SIG-M5 (cell line): ENCODE measurements at regions not wholly inside any gene's neighbourhood (a gene's known extent, or its start where the extent isn't known, plus 50 kb on each side); places are given as distances from the start of the nearest gene placed in this dataset.
A peak's percentile ranks its signal among the peaks of the same experiment; 100 is the strongest.

Experiments
- DNase-seq: peaks from one replicate; lab custom pipeline; 2025; lab: John Stamatoyannopoulos, UW

DNA sequence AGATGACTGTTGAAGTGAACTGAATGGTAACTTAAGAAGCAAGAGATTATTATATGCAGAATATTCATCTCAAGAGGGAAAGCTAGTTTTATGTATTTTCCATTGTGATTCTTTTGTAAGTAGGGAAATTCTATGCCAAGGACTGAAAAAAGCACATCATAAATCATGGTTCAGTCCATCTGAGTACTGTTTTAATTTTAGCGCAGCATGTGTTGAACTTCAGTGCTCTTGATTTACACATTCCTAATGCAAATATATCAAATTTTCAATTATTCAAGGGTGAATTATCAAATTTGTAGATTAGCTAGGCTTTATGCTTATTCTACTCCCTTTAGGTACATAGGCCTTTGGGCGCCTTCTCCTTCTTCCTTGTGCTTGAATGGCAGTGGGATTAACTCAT lies 50.3 kb upstream of the TCF12 start:
- no peak for DNase-seq

GRCh38 chr15:56866803-56867202 lies 51.6 kb upstream of the TCF12 start:
- DNase-seq = no peak

- DNase-seq = no peak
Observed at GRCh38 chr15:56857828-56858227, 60.6 kb upstream of the TCF12 start.

GRCh38 chr15:56856934-56857333 lies 61.5 kb upstream of the TCF12 start:
- DNase-seq = no peak

DNA sequence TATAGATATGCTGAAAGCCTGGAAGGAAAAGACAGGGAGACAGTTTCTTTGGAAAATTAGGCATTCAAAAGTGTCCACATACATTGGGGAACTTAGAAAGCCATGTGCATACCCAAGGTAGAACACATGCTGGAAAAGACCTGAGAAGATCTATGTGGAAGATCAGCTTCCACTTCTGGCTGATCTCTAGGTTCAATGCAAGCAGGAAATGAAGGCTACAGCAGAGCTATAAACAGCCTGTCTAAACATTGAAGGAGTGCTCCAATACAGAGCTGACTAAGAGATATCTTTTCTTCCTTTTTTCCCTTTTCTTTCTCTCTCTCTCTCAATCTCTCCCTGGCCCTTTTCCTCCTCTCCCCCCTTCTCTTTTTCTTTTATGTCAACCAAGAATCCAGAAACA lies 73.6 kb upstream of the TCF12 start:
- DNase-seq = no peak

GRCh38 chr15:56844471-56844870 lies 74.0 kb upstream of the TCF12 start:
- no peak for DNase-seq

DNA sequence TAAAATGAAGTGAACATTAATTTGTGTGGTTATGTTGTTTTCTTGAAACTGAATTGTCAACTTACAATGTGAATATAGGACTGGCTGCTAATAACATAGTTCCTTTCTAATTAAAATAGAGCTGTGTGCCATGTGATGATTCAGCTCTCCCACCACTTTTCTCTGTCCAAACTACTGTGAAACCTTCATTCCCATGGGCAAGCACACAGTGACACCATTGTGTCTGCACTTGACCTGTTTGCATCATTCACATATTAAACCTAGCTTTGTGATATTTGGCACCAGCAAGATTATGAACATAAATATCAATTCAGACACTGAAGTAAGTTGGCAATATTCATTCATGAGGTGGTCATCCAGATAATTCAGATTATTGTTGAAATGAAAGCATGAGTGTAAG lies 78.8 kb upstream of the TCF12 start:
- DNase-seq = no peak

DNA sequence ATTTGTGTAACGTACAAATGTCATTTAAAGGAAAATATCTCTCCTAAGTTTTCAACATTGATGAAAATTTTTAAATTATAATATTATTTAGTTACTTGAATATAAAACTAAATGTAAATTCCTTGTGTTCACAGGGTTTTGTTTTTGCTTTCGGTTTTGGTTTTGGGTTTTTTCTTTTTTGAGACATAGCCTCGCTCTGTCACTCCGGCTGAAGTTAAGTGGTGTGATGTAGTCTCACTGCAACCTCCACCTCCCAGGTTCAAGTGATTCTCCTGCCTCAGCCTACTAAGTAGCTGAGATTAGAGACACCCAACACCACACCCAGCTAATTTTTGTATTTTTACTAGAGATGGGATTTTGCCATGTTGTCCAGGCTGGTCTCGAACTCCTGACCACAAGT lies 79.3 kb upstream of the TCF12 start:
- no peak for DNase-seq

- no peak for DNase-seq
Observed at GRCh38 chr15:56838085-56838484, 80.4 kb upstream of the TCF12 start.

GRCh38 chr15:56837273-56837672 lies 81.2 kb upstream of the TCF12 start:
- DNase-seq = no peak

DNA sequence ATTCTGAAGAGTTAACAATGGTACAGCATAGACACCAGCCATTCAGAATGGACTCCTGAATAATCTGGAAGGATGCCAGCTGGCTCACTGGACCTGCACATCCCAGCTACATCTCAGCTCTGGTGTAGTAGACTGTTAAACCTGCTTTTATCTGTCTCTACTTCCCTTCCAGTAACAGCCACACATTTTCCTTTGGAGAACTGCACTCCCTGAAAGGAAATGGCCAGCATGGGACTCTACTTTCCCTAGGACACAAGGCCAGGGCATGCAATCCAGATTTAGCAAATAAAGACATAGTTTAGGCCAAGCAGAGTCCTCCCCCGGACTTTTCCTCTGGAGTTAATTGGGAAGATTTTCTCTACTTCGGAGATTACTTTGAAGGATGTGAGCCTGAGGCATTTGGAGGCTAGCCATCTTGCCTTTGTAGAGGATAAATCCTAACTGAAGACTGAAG lies 82.7 kb upstream of the TCF12 start:
- no peak for DNase-seq

DNA sequence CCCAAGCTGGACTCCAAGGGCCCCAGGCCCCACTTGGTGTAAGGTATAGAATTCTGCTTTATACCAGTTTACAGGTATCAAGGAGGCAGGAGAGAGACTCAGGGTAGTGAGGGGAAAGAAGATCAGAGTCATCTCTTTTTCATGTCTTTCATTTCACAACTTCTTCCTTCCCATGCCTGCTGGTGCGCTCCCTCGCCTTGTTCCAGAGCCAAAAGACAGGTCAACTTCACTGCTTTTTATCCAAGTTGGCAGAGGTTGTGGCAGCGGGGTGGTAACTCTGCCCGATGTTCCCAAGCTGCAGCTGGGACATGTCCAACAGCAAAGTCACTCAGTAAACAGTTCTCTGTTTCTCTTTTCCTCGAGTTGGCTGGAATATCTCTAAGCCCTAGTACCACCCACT lies 86.3 kb upstream of the TCF12 start:
- DNase-seq = no peak

GRCh38 chr15:56831467-56832005 lies 86.9 kb upstream of the TCF12 start:
- no peak for DNase-seq

GRCh38 chr15:56824175-56824574 lies 90.9 kb upstream of the ZNF280D start:
- no peak for DNase-seq

DNA sequence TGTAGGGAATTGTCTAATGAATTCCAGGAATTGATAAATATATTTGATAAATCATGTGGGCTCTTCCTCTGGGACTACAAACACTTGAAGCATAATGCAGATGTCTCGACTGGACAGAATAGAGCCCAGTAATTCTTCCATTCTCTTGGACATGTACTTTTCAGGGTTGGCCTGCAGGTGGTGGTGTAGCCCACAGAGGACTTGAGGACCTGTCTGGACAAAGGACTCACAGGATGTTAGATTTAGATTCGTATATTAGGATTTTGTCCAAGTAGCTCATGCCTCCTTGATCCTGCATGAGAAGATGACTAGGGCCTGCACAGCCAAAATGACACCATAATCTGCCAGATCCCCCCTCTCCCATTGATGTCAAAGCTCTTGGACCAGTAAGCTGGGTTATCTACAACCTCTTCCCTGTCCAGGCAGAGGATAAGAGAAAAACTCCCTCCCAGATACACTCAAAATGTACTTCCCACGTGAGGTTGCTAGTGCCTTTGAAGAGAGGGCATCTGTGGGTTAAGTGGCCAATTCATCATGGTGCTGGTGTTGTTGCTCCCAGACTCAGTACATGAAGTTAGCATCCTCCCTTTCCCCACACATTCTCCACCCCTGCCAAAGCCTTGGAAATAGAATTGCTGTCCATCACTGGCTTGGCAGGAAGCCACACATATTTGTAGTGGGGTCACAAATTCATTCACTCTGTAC lies 88.6 kb upstream of the ZNF280D start:
- no peak for DNase-seq

DNA sequence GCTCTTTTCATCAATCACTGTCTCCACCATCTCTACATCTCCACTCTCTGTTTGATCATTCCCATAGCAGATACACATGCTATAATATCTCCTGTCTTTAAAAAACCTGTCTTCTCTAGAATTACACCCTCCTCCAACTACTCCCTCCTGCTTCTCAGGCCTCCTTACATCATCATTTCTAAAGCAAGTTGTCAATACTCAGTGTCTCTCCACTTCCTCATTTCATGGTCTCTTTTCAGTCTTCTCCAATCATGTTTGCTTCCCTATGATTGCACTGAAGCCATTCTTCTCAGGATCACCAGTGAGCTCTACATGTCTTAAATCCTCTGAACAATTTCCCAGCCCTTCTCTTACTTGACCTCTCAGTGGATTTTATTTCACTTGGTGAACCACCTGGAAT lies 87.0 kb upstream of the ZNF280D start:
- DNase-seq = peak; percentile 49

DNA sequence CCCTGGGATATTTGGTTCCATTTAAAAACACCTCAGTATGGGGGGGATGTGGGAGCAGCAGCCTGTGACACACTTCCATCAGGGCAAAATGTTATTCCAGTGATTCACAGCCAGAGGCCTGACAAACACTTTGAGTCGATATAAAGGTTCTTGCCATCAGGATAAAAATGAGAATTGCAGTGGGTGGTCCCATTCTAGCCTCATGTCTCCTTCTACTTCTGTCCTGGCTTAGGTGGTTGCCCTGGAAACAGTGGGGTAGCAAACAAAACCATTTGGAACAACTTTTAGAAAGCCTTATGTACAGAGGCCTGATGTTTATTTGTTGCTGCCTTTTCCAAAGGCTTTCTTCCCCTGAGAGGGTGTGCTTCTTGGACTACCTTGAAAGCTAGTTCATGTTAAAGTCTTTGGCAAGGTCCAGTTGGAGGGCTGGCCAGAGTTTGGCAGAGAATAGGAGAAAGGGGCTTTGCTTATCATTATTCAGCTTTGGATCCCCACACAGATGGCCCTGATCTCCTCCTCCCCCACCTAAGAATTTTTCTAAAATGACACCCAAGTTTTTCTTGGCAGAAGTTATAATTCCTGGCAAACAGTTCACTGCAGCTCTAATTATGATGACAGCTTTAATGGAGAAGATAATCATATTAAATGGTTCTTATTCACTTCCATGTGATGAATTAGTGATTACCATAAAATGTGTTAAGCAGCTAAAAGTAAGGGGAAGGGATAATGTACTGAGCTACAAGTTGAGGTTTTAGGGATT lies 84.2 kb upstream of the ZNF280D start:
- no peak for DNase-seq

GRCh38 chr15:56816781-56817180 lies 83.5 kb upstream of the ZNF280D start:
- no peak for DNase-seq

- no peak for DNase-seq
Observed at GRCh38 chr15:56815247-56815646, 81.9 kb upstream of the ZNF280D start.

GRCh38 chr15:56814429-56814828 lies 81.1 kb upstream of the ZNF280D start:
- DNase-seq = no peak

DNA sequence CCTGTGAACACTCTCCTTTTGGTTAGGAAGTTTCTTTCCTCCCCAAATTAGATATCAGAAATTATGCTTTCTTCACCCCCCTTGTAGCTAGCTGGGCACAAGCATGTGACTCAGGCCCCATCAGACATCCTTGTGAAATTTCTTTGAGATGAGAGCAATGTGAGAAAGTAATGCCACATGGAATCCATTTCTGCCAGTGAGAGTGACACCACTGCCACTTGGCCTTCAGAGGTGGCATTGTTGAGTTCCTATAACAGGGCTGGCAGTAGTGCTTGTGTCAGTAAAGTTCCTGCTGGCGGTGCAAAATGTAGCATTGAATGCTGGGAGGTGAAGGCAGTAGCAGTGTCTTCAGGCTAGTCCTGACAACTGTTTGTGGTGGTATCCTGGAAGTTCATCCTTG lies 80.7 kb upstream of the ZNF280D start:
- no peak for DNase-seq

- DNase-seq = no peak
Observed at GRCh38 chr15:56812961-56813360, 79.7 kb upstream of the ZNF280D start.

DNA sequence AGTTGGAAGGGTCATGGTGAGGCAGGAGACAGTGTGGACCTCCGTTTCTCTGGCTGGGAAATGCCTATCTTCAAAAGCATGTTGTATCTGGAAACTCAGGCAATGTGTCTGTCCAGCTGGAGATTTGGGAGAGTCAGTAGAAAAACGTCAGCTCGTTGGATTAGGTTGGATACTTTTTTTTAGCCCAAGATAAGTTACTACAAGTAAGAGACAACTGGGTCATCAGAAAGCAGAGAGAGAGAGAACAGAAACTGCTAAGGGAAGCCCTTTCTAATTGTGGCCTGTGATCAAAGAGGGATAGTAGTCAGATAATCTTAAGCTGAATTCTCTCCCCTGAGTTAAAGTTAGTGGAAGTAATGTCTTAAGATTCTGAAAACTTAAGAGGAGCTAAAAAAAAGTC lies 78.9 kb upstream of the ZNF280D start:
- DNase-seq = no peak
